Adrenal gland (tissue), 5 donors: ENCODE measurements at regions not wholly inside any gene's neighbourhood (a gene's known extent, or its start where the extent isn't known, plus 50 kb on each side); places are given as distances from the start of the nearest gene placed in this dataset.

Experiments used
- CTCF ChIP-seq, 6 experiments: fragments of 450-650 bp in 4 of 6; fragments of 200-600 bp in 2 of 6; sonication (generic) in 1 of 6; IDR thresholded peaks; 1 replicate in 5 of 6; 2 replicates in 1 of 6; pipeline versions ENCODE4 v1.5.1 to v1.8.0; 2016 to 2021; ENCODE audit warnings: antibody characterized with exemption in 6 of 6, mild to moderate bottlenecking in 2 of 6, moderate library complexity in 1 of 6
- POLR2A ChIP-seq, 2 donors: fragments of 450-650 bp; IDR thresholded peaks; one replicate each; pipeline ENCODE4 v1.6.1; 2017; ENCODE audit warnings: antibody characterized with exemption in 2 of 2, mild to moderate bottlenecking in 2 of 2, moderate library complexity in 1 of 2
- donor health status: DM: no; HTN: no; CAD: no.

GRCh38 chr5:67576112-67576511, 379.5 kb upstream of the CD180 start:
- TF ChIP-seq CTCF (IDR thresholded peaks at IDR 0.05) (no peak), POLR2A (IDR thresholded peaks at IDR 0.05) (no peak)
